Activated T-helper 1 cell treated with anti-CD3 and anti-CD28 coated beads, Interleukin-12 subunit alpha, Interleukin-12 subunit beta, Interleukin-2, Interleukin-4 antibody, amounts not matched to agents 30 ng/mL and 10 ng/mL and 1 ng/mL, durations not matched to agents 14 hours and 24 hours and 36 hours (primary cell): ENCODE measurements at regions not wholly inside any gene's neighbourhood (a gene's known extent, or its start where the extent isn't known, plus 50 kb on each side); places are given as distances from the start of the nearest gene placed in this dataset.
"Not testable (repeated sequence)": the region's sequence is repeated elsewhere in the genome, so short reads cannot be mapped to it uniquely, and the experiment has no call there.

Source experiments
- DNase-seq: peaks from one replicate; pipeline ENCODE4 v3.0.0; 2021; ENCODE audit warnings: low spot score
- H3K27ac Mint-ChIP-seq: one replicate; pipeline ENCODE4 v1.8.0; 2021; ENCODE audit warnings: mild to moderate bottlenecking, mixed read lengths
- H3K27me3 Mint-ChIP-seq: one replicate; pipeline ENCODE4 v1.8.0; 2022; ENCODE audit warnings: mild to moderate bottlenecking, moderate library complexity, mixed read lengths; ENCODE audit not compliant: insufficient read depth
- H3K36me3 Mint-ChIP-seq: one replicate; pipeline ENCODE4 v1.8.0; 2021; ENCODE audit warnings: low read depth, mixed read lengths
- H3K4me1 Mint-ChIP-seq: one replicate; pipeline ENCODE4 v1.8.0; 2021; ENCODE audit warnings: low read depth, mixed read lengths
- H3K4me3 Mint-ChIP-seq: one replicate; pipeline ENCODE4 v1.8.0; 2021; ENCODE audit warnings: mild to moderate bottlenecking, moderate library complexity, mixed read lengths
- H3K9me3 Mint-ChIP-seq: one replicate; pipeline ENCODE4 v1.8.0; 2021; ENCODE audit warnings: mixed read lengths
- intact Hi-C: fragments of 100-400 bp; cut with micrococcal nuclease; formaldehyde crosslinking; loops from one replicate; pipeline ENCODE4 v1.15.1; 2024

DNA sequence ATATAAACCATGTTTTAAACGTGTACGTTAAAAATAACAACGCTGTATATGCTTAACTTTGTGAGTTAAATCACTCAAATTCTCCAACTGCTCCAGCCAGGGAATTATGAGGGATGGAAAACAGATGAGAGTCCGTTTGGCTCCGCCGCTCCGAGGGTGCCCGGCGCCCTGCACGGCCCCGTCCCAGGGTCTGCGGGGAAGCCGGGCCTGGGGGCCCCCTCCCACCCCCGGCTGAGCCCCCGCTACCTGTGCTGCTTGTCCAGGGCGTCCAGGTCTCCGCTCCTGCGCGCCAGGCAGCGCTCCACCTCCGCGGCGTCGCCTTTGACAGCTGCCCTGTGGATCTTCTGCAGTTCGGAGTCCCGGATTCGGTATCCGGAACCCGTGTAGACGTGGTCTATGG, 415.5 kb downstream of the FOXD4L4 start:
- H3K36me3 Mint-ChIP-seq, intact Hi-C loops, DNase-seq, H3K27ac Mint-ChIP-seq, H3K4me3 Mint-ChIP-seq, H3K27me3 Mint-ChIP-seq, H3K9me3 Mint-ChIP-seq, H3K4me1 Mint-ChIP-seq: not testable (repeated sequence)

- H3K36me3 Mint-ChIP-seq, H3K4me1 Mint-ChIP-seq, H3K4me3 Mint-ChIP-seq, intact Hi-C loops, H3K27me3 Mint-ChIP-seq, H3K9me3 Mint-ChIP-seq, H3K27ac Mint-ChIP-seq: not testable (repeated sequence)
- peak; percentile 58 for DNase-seq
Observed at GRCh38 chr9:66153021-66153725, 416.2 kb downstream of the FOXD4L4 start.

DNA sequence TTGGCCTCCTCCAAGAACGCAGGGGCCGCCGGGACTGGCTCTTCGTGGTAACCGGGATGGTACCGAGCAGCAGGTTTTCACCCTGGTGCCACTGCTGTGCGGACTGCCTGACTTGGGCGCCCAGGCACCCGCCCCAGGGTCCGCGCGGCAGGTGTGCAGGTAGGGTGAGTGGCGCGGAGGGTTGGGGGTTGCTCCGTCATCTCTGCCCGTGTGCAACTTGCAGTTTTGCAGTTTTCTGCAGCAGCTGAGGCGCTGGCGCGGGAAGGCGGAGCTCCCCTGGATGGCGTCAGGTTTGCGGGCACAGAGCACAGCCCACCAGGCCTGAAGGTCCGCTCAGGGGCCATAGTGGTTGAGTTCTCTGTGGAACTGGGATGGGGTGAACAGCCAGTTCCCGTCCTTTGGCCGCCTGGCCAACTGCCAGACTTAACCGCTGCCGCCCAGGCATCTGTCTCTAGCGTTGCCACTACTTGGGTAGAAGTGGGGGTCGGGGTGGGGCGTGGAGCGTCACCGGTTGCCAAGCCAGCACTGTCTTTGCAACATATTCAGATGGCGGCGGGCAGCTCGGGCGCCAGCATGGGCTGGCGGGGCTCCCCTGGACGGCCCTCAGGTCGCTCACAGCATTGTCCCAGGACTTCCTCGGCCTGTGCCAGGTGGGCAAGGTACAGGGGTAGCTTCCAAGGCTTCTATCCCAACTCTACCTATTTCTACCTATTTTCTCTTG, 417.2 kb downstream of the FOXD4L4 start:
- H3K27me3 Mint-ChIP-seq, H3K27ac Mint-ChIP-seq, H3K4me3 Mint-ChIP-seq, H3K36me3 Mint-ChIP-seq, DNase-seq, H3K4me1 Mint-ChIP-seq, H3K9me3 Mint-ChIP-seq, intact Hi-C loops: not testable (repeated sequence)

DNA sequence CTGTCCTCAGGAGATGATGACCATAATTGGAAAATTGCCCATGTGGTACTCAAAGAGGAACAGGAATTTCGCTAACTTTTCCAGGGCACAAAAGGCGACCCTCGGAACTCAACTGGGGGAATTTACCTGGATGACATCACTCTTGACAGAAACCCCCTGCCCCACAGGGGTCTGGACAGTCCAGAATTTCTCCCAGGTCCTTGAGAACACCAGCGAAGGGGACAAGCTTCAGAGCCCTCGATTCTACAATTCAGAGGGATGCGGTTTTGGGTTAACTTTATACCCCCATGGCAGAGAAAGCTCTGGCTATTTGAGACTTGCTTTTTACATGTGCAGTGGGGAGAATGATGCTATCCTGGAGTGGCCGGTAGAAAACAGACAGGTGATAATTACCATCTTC, 445.4 kb downstream of the FOXD4L4 start:
- H3K27me3 Mint-ChIP-seq, H3K27ac Mint-ChIP-seq, DNase-seq, H3K9me3 Mint-ChIP-seq, H3K4me1 Mint-ChIP-seq, H3K36me3 Mint-ChIP-seq, intact Hi-C loops, H3K4me3 Mint-ChIP-seq: not testable (repeated sequence)

DNA sequence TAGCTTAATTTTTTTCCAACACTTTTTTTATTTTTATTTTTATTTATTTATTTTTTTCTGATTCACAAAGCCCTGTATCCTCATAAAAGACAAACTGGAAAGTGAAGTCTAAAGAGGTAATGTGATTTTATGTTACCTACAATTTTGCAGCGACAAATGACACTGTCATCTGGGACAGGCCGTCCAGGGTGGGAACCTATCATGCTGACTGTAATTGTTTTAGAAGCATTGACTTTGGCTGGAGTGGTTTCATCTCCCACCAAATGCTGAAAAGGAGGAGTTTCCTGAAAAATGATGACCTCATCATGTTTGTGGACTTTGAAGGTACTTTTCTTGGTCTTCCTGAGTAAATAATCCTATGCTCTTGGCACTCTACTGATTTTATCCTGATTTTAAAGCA, 446.7 kb downstream of the FOXD4L4 start:
- H3K4me1 Mint-ChIP-seq, H3K27me3 Mint-ChIP-seq, intact Hi-C loops, H3K27ac Mint-ChIP-seq, DNase-seq, H3K9me3 Mint-ChIP-seq, H3K36me3 Mint-ChIP-seq, H3K4me3 Mint-ChIP-seq: not testable (repeated sequence)

DNA sequence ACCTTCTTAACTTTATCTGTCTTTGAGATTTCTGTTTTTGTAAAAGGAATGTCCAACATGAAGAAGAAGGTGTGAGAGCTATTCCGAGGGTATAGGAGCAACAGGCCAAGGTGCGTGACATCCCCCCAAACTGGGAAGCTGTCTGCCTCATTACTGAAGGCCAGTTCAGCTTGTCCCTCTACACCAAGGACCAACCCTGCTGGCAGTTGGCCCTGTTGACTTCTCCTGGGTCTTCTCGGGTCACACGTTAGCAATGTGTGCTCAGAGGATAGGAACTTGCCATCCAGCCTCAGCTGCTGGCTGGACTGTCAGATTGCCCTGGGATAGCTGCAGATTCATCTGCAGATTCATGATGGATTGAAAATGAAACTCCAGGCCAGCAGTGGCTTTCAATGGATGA, 460.3 kb downstream of the FOXD4L4 start:
- H3K4me3 Mint-ChIP-seq, H3K27ac Mint-ChIP-seq, H3K27me3 Mint-ChIP-seq, H3K4me1 Mint-ChIP-seq, H3K9me3 Mint-ChIP-seq, intact Hi-C loops, H3K36me3 Mint-ChIP-seq, DNase-seq: not testable (repeated sequence)

DNA sequence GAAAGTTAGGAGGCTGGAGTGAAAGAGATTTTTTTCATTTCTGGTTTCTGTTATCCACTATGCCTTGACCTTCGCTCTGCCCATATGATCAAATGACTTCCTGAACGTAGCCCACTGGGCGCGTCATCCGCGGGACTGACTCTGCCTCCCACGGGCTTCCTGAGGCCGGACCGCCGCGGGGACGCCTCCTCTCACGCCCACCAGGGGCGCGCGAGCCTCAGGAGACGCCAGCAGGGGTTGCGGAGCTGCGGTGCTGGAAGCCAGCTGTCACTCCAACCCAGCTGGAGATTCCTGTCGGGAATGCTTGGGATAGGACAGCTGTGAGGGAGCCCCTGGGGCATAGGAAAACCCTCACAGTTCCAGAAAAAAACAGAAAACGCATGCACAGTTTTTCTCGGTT, 461.5 kb downstream of the FOXD4L4 start:
- H3K27ac Mint-ChIP-seq, H3K27me3 Mint-ChIP-seq, H3K4me1 Mint-ChIP-seq, H3K4me3 Mint-ChIP-seq, H3K36me3 Mint-ChIP-seq, H3K9me3 Mint-ChIP-seq, DNase-seq, intact Hi-C loops: not testable (repeated sequence)

DNA sequence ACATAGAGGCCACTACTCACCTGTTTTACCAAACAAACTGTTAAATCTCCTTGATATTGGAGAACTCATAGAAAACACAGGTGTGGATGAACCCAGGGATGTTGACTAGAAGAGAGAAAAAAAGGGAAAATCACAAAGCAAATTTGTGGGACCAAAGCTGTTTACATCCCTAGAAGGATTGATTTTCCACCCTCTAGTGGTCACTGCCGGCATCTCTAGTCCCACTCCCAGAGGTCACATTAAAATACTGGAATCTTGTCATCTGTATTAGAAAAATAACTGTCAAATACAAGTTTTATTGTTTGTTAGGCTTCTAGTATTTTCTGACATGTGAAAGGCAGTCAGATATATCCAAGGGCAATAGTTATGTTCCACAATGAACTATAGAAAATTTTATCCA, 469.7 kb downstream of the FOXD4L4 start:
- DNase-seq, intact Hi-C loops, H3K4me1 Mint-ChIP-seq, H3K4me3 Mint-ChIP-seq, H3K9me3 Mint-ChIP-seq, H3K27me3 Mint-ChIP-seq, H3K36me3 Mint-ChIP-seq, H3K27ac Mint-ChIP-seq: not testable (repeated sequence)

DNA sequence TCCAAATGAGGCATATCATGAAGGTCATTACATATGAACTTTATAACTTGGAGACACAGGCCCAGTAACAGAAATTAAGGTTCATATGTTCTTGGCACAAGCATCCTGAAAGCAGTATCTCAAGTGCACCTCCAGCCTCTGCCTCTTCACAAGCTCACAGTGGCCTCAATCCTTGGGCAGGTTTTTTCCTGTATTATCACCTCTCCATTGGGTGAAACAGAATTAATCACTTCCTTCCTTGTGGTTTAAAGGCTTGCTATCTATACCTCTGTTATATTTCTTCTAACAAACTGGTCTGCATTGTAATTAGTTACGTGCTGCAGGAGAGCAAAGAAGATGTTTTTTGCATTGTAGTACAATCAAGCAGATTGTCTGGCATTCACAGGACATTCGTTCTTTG, 471.0 kb downstream of the FOXD4L4 start:
- H3K36me3 Mint-ChIP-seq, H3K4me1 Mint-ChIP-seq: not testable (repeated sequence)

GRCh38 chr9:66244763-66245162, 507.8 kb downstream of the FOXD4L4 start:
- H3K27me3 Mint-ChIP-seq, intact Hi-C loops, DNase-seq, H3K36me3 Mint-ChIP-seq, H3K9me3 Mint-ChIP-seq, H3K27ac Mint-ChIP-seq, H3K4me1 Mint-ChIP-seq, H3K4me3 Mint-ChIP-seq: not testable (repeated sequence)

More for the DNA sequence above, 471.0 kb downstream of the FOXD4L4 start:
- H3K9me3 Mint-ChIP-seq, intact Hi-C loops, H3K27me3 Mint-ChIP-seq, H3K4me3 Mint-ChIP-seq, DNase-seq, H3K27ac Mint-ChIP-seq: not testable (repeated sequence)

- intact Hi-C loops, H3K27ac Mint-ChIP-seq, DNase-seq, H3K27me3 Mint-ChIP-seq, H3K4me3 Mint-ChIP-seq, H3K4me1 Mint-ChIP-seq, H3K36me3 Mint-ChIP-seq, H3K9me3 Mint-ChIP-seq: not testable (repeated sequence)
Observed at GRCh38 chr9:66245481-66245880, 508.5 kb downstream of the FOXD4L4 start.

DNA sequence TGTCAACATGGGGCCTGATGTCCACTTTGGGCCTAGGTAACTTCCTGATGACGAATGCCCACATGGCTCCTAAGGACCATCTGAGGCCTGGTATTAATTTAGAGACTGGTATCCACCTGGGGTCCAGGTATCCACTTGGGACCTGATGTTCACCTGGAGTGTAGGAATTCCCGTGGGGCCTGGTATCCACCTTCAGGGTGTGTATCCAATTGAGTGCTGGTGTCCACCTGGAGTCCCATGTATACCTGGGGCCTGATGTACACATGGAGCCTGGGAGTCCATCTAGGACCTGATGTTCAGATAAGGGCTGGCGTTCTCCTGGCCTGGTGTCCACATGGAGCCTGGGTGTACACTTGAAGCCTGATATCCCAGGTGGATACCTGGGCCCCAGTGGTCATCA, 520.6 kb downstream of the FOXD4L4 start:
- H3K4me3 Mint-ChIP-seq, H3K27me3 Mint-ChIP-seq, H3K36me3 Mint-ChIP-seq, H3K4me1 Mint-ChIP-seq, H3K9me3 Mint-ChIP-seq, H3K27ac Mint-ChIP-seq, intact Hi-C loops, DNase-seq: not testable (repeated sequence)

GRCh38 chr9:66261576-66261975, 524.6 kb downstream of the FOXD4L4 start:
- H3K36me3 Mint-ChIP-seq, DNase-seq, H3K4me3 Mint-ChIP-seq, H3K27me3 Mint-ChIP-seq, intact Hi-C loops, H3K4me1 Mint-ChIP-seq, H3K9me3 Mint-ChIP-seq, H3K27ac Mint-ChIP-seq: not testable (repeated sequence)

GRCh38 chr9:66263621-66264020, 526.7 kb downstream of the FOXD4L4 start:
- H3K36me3 Mint-ChIP-seq, H3K27ac Mint-ChIP-seq, intact Hi-C loops, H3K4me3 Mint-ChIP-seq, H3K9me3 Mint-ChIP-seq, DNase-seq, H3K27me3 Mint-ChIP-seq, H3K4me1 Mint-ChIP-seq: not testable (repeated sequence)
